ENCODE measurements at regions not wholly inside any gene's neighbourhood (a gene's known extent, or its start where the extent isn't known, plus 50 kb on each side); places are given as distances from the start of the nearest gene placed in this dataset.
"Not testable (repeated sequence)": the region's sequence is repeated elsewhere in the genome, so short reads cannot be mapped to it uniquely, and the experiment has no call there.

GRCh38 chr1:223034270-223034798 lies 108.7 kb downstream of the TLR5 start:
- Histone ChIP-seq H3K36me3 (ENCODE audit: control insufficient read depth, insufficient read depth, low read length) (no peaks in the 10 kb centered on the region), H3K4me3 (ENCODE audit: extremely low read depth, insufficient read depth, low read length, poor library complexity, severe bottlenecking) (no peak overlapping the region), H3K27ac (ENCODE audit: low read depth, low read length, severe bottlenecking) (no peak overlapping the region), H3K4me1 (ENCODE audit: control insufficient read depth, insufficient read depth, low read length, poor library complexity, severe bottlenecking) (peaks cover 11% of the 10 kb centered on the region), H3K9me3 (ENCODE audit: control insufficient read depth, low read length) (no peaks in the 10 kb centered on the region)
- WGBS, 2 experiments (ENCODE audit: insufficient coverage in 2 of 2), result 87 to 95% methylated on average over 4 to 5 of the region's 5 CpGs

GRCh38 chr1:223035724-223036478 lies 107.1 kb downstream of the TLR5 start:
- Histone ChIP-seq H3K27ac (ENCODE audit: low read depth, low read length, severe bottlenecking) (no peak overlapping the region), H3K4me3 (ENCODE audit: extremely low read depth, insufficient read depth, low read length, poor library complexity, severe bottlenecking) (no peak overlapping the region), H3K9me3 (ENCODE audit: control insufficient read depth, low read length) (no peaks in the 10 kb centered on the region), H3K36me3 (ENCODE audit: control insufficient read depth, insufficient read depth, low read length) (no peaks in the 10 kb centered on the region), H3K4me1 (ENCODE audit: control insufficient read depth, insufficient read depth, low read length, poor library complexity, severe bottlenecking) (peaks cover 5% of the 10 kb centered on the region)
- 70 to 75% methylated on average over 9 of the region's 11 CpGs for WGBS, 2 experiments (ENCODE audit: insufficient coverage in 2 of 2)

- peaks cover 4% of the 10 kb centered on the region for H3K4me1 ChIP-seq (ENCODE audit: control insufficient read depth, insufficient read depth, low read length, poor library complexity, severe bottlenecking)
- no peak overlapping the region for H3K27ac ChIP-seq (ENCODE audit: low read depth, low read length, severe bottlenecking)
- H3K4me3 ChIP-seq (ENCODE audit: extremely low read depth, insufficient read depth, low read length, poor library complexity, severe bottlenecking), result no peak overlapping the region
- WGBS, 2 experiments (ENCODE audit: insufficient coverage in 2 of 2), result 96 to 98% methylated on average over 4 of the region's 6 CpGs
- no peaks in the 10 kb centered on the region for H3K9me3 ChIP-seq (ENCODE audit: control insufficient read depth, low read length)
- no peaks in the 10 kb centered on the region for H3K36me3 ChIP-seq (ENCODE audit: control insufficient read depth, insufficient read depth, low read length)
These were observed 106.6 kb downstream of the TLR5 start for GRCh38 chr1:223036479-223036845.

GRCh38 chr1:223037845-223038244 lies 105.2 kb downstream of the TLR5 start:
- no peak overlapping the region for H3K4me3 ChIP-seq (ENCODE audit: extremely low read depth, insufficient read depth, low read length, poor library complexity, severe bottlenecking)
- H3K27ac ChIP-seq (ENCODE audit: low read depth, low read length, severe bottlenecking), result no peak overlapping the region
- H3K36me3 ChIP-seq (ENCODE audit: control insufficient read depth, insufficient read depth, low read length), result no peaks in the 10 kb centered on the region
- peaks cover 4% of the 10 kb centered on the region for H3K4me1 ChIP-seq (ENCODE audit: control insufficient read depth, insufficient read depth, low read length, poor library complexity, severe bottlenecking)
- WGBS, 2 experiments (ENCODE audit: insufficient coverage in 2 of 2), result 68 to 92% methylated on average over 6 to 9 of the region's 9 CpGs
- no peaks in the 10 kb centered on the region for H3K9me3 ChIP-seq (ENCODE audit: control insufficient read depth, low read length)

GRCh38 chr1:223038288-223039006 lies 104.6 kb downstream of the TLR5 start:
- H3K4me1 ChIP-seq (ENCODE audit: control insufficient read depth, insufficient read depth, low read length, poor library complexity, severe bottlenecking), result peaks cover 4% of the 10 kb centered on the region
- H3K9me3 ChIP-seq (ENCODE audit: control insufficient read depth, low read length), result no peaks in the 10 kb centered on the region
- WGBS, 2 experiments (ENCODE audit: insufficient coverage in 2 of 2), result 94 to 95% methylated on average over 12 to 19 of the region's 19 CpGs
- no peaks in the 10 kb centered on the region for H3K36me3 ChIP-seq (ENCODE audit: control insufficient read depth, insufficient read depth, low read length)
- H3K4me3 ChIP-seq (ENCODE audit: extremely low read depth, insufficient read depth, low read length, poor library complexity, severe bottlenecking), result no peak overlapping the region
- no peak overlapping the region for H3K27ac ChIP-seq (ENCODE audit: low read depth, low read length, severe bottlenecking)

- peaks cover 4% of the 10 kb centered on the region for H3K4me1 ChIP-seq (ENCODE audit: control insufficient read depth, insufficient read depth, low read length, poor library complexity, severe bottlenecking)
- H3K27ac ChIP-seq (ENCODE audit: low read depth, low read length, severe bottlenecking), result no peak overlapping the region
- H3K9me3 ChIP-seq (ENCODE audit: control insufficient read depth, low read length), result peaks cover 5% of the 10 kb centered on the region
- 85 to 96% methylated on average over 4 to 5 of the region's 6 CpGs for WGBS, 2 experiments (ENCODE audit: insufficient coverage in 2 of 2)
- no peak overlapping the region for H3K4me3 ChIP-seq (ENCODE audit: extremely low read depth, insufficient read depth, low read length, poor library complexity, severe bottlenecking)
- no peaks in the 10 kb centered on the region for H3K36me3 ChIP-seq (ENCODE audit: control insufficient read depth, insufficient read depth, low read length)
These were observed 103.1 kb downstream of the TLR5 start for GRCh38 chr1:223039990-223040389.

GRCh38 chr1:223041481-223041880 lies 101.6 kb downstream of the TLR5 start:
- Histone ChIP-seq H3K9me3 (ENCODE audit: control insufficient read depth, low read length) (peaks cover 14% of the 10 kb centered on the region), H3K27ac (ENCODE audit: low read depth, low read length, severe bottlenecking) (no peak overlapping the region), H3K4me1 (ENCODE audit: control insufficient read depth, insufficient read depth, low read length, poor library complexity, severe bottlenecking) (peaks cover 4% of the 10 kb centered on the region), H3K36me3 (ENCODE audit: control insufficient read depth, insufficient read depth, low read length) (no peaks in the 10 kb centered on the region), H3K4me3 (ENCODE audit: extremely low read depth, insufficient read depth, low read length, poor library complexity, severe bottlenecking) (no peak overlapping the region)
- WGBS, 2 experiments (ENCODE audit: insufficient coverage in 2 of 2), result 69 to 90% methylated on average over 2 of the region's 2 CpGs

GRCh38 chr1:223045164-223045957 lies 97.7 kb downstream of the TLR5 start:
- 86 to 96% methylated on average over 4 of the region's 4 CpGs for WGBS, 2 experiments (ENCODE audit: insufficient coverage in 2 of 2)
- Histone ChIP-seq H3K4me3 (ENCODE audit: extremely low read depth, insufficient read depth, low read length, poor library complexity, severe bottlenecking) (no peak overlapping the region), H3K9me3 (ENCODE audit: control insufficient read depth, low read length) (peaks cover 14% of the 10 kb centered on the region), H3K36me3 (ENCODE audit: control insufficient read depth, insufficient read depth, low read length) (no peaks in the 10 kb centered on the region), H3K4me1 (ENCODE audit: control insufficient read depth, insufficient read depth, low read length, poor library complexity, severe bottlenecking) (no peaks in the 10 kb centered on the region), H3K27ac (ENCODE audit: low read depth, low read length, severe bottlenecking) (no peak overlapping the region)

- Histone ChIP-seq H3K4me3 (ENCODE audit: extremely low read depth, insufficient read depth, low read length, poor library complexity, severe bottlenecking) (no peak overlapping the region), H3K36me3 (ENCODE audit: control insufficient read depth, insufficient read depth, low read length) (no peaks in the 10 kb centered on the region), H3K9me3 (ENCODE audit: control insufficient read depth, low read length) (peaks cover 14% of the 10 kb centered on the region), H3K4me1 (ENCODE audit: control insufficient read depth, insufficient read depth, low read length, poor library complexity, severe bottlenecking) (no peaks in the 10 kb centered on the region), H3K27ac (ENCODE audit: low read depth, low read length, severe bottlenecking) (no peak overlapping the region)
- 80 to 90% methylated on average over 1 to 2 of the region's 2 CpGs for WGBS, 2 experiments (ENCODE audit: insufficient coverage in 2 of 2)
These were observed 97.0 kb downstream of the TLR5 start for GRCh38 chr1:223046011-223046410.

GRCh38 chr1:223046463-223046862 lies 96.6 kb downstream of the TLR5 start:
- not testable (repeated sequence) for H3K4me1 ChIP-seq (ENCODE audit: control insufficient read depth, insufficient read depth, low read length, poor library complexity, severe bottlenecking); H3K27ac ChIP-seq (ENCODE audit: low read depth, low read length, severe bottlenecking); H3K4me3 ChIP-seq (ENCODE audit: extremely low read depth, insufficient read depth, low read length, poor library complexity, severe bottlenecking); H3K36me3 ChIP-seq (ENCODE audit: control insufficient read depth, insufficient read depth, low read length)
- 88 to 95% methylated on average over 4 to 8 of the region's 8 CpGs for WGBS, 2 experiments (ENCODE audit: insufficient coverage in 2 of 2)
- H3K9me3 ChIP-seq (ENCODE audit: control insufficient read depth, low read length), result peaks cover 14% of the 10 kb centered on the region

Measured in mesodermal cell (in vitro differentiated cells).